GM12875 (cell line): ENCODE measurements at regions not wholly inside any gene's neighbourhood (a gene's known extent, or its start where the extent isn't known, plus 50 kb on each side); places are given as distances from the start of the nearest gene placed in this dataset.

Experiments used
- H3K4me3 ChIP-seq: one replicate; pipeline ENCODE4 v1.5.1; 2011; ENCODE audit warnings: low read depth, low read length, control low read depth
- CTCF ChIP-seq: IDR thresholded peaks from 2 replicates; pipeline ENCODE4 v1.5.1; 2011; ENCODE audit warnings: low read depth, mild to moderate bottlenecking, control low read depth, inconsistent platforms, low read length, moderate library complexity, borderline replicate concordance; ENCODE audit not compliant: insufficient read depth

DNA sequence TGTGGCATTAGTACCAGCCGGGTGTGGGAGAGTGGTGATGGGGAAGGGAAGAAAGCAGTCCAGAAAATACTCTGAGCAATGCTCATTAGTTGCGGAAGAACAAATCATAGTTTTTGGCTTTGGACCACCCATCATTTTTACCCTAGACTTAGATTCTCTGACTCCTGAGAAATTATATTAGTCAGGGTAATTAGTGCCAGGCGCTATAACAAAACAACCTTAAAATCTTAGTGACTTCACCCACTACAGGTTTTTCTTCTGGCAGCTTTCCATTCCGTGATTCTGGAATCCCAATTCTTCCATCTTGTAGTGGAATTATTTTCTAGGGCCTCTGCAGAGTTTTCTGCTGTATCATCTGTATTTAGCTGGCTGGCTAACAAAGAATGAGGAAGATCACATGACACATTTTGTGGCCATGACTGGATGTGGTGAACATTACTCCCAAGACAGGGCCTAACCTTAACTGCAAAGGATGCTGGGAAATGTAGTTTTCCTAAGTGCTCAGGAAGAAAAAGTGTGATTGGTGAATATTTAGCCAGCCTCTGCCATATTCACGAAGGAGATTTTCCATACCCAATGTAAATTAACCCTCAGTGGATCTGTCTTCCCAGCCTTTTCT lies 373.0 kb upstream of the MEF2C start:
- no peak for TF ChIP-seq CTCF
- H3K4me3 ChIP-seq: no peak overlapping the region

GRCh38 chr5:89253666-89254352 lies 370.8 kb upstream of the MEF2C start:
- no peak overlapping the region for H3K4me3 ChIP-seq
- no peak for TF ChIP-seq CTCF

DNA sequence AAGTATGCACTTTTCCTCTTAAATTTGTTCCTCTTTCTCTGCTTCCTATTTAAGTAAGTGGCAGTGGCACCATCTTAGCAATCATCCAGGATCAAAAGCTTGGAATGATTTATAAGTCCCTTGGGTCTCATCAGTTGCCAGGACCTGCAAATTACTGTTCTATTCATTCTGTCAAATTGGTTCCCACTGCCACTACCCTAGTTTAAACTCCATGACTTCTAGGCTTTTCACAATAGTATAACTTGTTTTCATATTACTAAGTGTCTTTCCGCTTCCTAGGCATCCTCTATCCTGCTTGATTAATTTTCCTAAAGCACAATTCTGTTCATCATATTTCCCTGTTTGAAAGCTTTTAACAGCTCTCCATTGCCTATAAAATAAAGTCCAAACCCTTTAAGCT lies 363.9 kb upstream of the MEF2C start:
- H3K4me3 ChIP-seq: no peak overlapping the region
- no peak for TF ChIP-seq CTCF

- TF ChIP-seq CTCF: no peak
- H3K4me3 ChIP-seq: no peak overlapping the region
Observed at GRCh38 chr5:89246252-89246651, 363.3 kb upstream of the MEF2C start.

GRCh38 chr5:89243611-89244010 lies 360.6 kb upstream of the MEF2C start:
- TF ChIP-seq CTCF: no peak

GRCh38 chr5:89241186-89241585 lies 358.2 kb upstream of the MEF2C start:
- no peak for TF ChIP-seq CTCF
- H3K4me3 ChIP-seq: no peak overlapping the region

More at GRCh38 chr5:89243611-89244010, 360.6 kb upstream of the MEF2C start:
- no peak overlapping the region for H3K4me3 ChIP-seq

GRCh38 chr5:89236900-89237299 lies 353.9 kb upstream of the MEF2C start:
- TF ChIP-seq CTCF: no peak
- H3K4me3 ChIP-seq: no peak overlapping the region
